Fibroblast of skin of back (primary cell): ENCODE measurements at regions not wholly inside any gene's neighbourhood (a gene's known extent, or its start where the extent isn't known, plus 50 kb on each side); places are given as distances from the start of the nearest gene placed in this dataset.
A peak's percentile ranks its signal among the peaks of the same experiment; 100 is the strongest.

Experiments used
- DNase-seq: peaks from one replicate; pipeline ENCODE4 v3.0.0-alpha.2; 2013

DNA sequence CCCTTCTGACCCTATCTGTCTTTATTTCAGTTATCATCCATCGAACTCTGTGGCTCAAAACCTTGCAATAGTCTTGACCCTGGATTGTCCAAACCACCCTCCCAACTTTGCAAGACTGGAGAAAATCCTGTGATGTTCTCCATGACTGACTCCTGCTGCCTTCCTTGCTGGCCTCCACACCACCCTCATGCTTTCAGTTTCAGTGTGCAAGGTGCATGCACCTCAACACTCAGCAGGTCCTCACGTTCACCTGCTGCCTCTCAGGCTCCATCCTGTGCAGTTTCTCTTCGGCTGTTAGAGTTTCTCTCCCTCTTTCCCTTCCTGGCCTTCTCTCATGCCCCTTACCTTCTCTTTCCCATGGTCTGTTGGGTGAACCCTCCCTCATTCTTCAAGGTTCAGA lies 59.4 kb upstream of the ASIC2 start:
- DNase-seq: no peak

DNA sequence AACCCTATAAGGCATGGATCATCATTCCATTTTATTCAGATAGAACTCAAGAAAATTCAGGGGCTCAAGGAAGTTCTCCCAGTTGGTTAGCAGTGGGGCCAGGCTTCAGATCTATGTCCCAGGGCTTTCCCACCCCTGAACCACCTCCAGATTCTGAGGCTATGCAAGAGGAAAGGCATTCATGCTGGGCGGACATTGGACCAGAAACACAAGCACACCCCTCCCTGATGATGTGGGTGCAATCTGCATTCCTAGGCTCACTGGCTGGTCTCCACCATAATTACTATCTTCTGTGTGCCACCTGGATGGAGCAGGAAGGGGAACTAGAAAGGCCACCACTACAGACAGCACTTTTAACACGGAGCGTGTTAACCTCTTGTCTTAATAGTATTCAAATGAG lies 63.2 kb upstream of the ASIC2 start:
- no peak for DNase-seq

DNA sequence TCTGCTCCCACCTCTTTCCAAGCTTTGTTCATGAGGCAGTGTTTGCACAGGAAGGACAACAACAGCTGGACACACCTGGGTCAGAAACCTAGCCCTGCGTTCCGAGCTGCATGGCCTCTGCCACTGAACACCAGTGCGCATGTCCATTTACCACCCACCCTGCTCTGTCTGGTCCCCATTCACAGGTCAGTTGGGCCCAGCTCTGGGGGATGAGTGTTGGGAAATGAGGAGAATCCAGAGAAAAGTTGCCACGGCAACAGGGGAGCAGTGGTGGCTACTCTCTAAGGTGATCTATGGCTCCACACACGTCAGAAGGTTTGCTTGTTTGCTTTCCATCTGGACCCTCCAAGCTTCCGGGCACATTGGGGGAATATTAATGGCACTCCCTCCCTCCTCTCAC lies 70.4 kb upstream of the ASIC2 start:
- no peak for DNase-seq

DNA sequence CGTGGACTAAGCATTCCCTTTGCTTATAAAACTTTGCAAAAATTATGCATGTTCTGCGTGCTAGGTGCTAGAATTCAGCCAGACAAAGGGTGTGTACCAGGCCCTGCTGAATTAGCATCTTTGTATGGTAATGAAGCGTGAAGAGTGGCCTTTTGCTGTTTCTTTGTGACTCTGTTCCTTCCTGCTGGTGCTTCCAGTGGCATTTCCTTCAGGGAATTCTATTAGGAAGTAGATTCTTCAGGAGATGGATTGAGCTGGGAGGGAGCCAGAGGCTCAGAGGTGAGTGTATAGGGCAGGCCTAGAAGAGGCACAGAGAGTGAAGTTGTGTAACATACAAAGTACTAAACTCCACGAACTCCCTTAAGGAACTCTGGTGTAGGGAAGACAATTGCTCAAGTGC lies 73.9 kb upstream of the ASIC2 start:
- DNase-seq: no peak

DNA sequence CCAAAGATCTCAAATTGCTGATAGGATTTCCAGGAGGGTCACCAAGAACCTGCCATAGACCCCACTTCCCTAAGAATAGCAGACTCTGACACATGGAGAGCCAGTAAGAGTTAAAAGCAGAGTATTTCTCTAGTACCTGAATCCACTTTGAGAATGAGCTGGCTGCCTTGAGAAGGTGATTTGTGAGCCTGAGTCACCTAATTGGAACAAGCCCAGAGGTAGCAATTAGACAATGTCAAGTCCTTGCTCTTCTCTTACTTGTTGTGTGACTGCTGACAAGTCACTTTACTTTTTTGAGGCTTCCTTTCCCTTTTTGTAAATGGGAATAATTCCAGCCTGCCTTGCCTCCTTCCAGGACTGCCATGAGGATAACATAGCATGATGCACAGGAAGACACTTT lies 76.1 kb upstream of the ASIC2 start:
- DNase-seq: no peak

DNA sequence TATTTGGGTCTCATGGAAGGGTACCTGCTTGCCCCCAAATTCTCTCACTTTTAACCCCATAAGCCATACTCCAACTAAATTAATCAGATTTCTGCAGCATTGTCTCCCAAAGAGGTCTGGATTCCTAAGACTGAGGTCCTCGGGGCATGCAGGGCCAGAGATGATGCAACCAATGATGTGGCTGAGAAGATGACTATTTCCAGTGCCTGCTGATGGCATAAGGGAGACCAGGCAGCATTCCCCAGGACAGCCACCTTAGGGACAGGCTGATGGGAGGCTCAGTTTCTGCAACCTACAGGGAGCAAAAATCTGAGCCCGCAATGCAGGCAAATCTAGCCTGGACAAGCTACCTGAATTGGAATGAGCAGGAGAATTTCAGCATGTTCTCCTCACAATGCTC lies 76.8 kb upstream of the ASIC2 start:
- no peak for DNase-seq

DNA sequence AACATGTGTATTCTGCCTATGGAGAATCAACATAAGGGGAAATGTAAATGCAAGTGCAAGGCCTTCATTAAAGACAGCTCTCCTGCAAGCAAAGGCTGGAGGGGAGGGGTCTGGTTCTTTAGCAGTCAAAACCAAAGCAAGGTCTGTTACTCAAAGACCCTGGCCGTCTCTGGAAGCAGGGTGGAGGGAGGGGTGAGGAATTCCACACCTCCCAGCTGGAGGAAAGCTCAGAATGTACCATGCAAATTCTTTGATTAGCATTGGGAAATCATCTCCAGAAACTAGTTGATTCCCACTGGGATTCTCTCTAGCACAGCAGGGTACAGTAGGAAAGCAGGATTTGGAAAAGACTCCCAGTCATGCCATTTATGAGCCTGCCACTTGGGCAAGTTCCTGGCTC lies 77.3 kb upstream of the ASIC2 start:
- DNase-seq: no peak

DNA sequence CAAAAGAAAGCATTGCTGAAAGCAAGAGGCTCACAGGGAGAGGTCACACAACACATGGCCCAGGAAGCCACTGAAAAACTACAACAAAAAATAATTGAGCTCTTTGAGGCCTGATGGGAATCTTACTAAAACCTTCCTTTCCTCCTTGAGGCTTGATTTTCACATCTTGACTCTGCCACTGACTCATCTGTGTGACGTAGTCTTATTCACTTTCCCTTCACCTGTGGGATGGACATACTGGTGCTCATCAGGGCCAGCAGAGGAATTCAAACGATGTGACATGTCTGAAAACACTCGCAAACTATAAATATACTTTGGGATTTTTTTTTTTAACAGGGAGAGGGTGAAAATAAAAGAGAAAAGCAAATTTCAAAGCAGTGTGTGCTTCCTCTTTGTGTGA lies 78.3 kb upstream of the ASIC2 start:
- no peak for DNase-seq

DNA sequence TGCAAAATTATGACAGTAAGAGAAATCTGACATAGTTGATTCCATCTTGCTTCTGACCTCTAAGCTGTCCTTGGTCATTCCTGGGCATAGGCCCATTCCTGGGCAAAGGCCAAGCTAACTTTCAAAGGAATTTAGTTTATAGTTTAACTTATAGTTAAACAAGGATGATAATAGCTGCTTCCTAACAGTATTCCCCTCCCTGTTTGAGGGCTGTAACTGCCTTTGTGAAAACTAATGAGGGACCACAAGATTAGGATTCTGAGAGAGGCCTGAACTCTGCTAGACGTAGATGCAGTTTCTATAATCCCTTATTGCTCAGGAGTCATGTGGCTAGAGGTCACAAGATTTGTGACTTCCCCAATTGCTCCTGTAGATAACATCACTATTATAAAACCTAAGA lies 80.2 kb upstream of the ASIC2 start:
- DNase-seq: no peak

DNA sequence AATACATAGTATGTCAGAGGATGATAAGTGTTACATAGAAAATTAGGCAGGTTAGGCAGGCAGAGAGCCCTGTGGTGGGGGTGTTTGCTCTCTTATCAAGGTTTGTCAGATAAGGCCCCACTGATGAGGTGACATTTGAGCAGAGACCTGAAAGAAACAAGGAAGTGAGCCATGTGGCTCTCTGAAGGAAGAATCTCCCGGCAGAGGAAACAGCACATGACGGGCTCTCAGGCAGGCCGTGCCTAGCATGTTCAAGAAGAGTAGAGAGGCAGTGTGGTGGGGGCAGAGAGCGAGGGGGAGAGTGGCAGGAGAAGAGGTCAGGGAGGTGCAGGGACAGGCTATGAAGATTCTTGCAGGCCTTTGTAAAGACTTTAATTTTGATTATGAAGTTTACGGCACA lies 82.0 kb upstream of the ASIC2 start:
- no peak for DNase-seq

DNA sequence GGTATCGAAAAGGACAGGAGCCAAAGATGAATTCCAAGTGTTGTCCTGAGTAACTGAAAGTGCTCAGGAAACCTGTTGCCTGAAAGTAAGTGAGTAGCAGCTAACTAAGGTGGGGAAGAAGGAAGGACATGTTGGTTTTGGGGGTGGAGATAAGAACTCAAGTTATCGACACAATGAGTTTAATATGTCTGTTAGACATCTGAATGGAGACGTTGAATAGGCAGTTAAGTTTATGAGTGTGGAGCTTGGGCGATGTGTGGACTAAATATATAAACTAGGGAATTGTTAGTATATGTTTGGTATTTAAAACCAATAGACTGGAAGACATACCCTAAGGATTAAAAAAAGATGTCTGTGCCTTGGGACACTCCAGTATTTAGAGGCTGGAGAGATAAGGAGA lies 82.7 kb upstream of the ASIC2 start:
- DNase-seq: no peak

DNA sequence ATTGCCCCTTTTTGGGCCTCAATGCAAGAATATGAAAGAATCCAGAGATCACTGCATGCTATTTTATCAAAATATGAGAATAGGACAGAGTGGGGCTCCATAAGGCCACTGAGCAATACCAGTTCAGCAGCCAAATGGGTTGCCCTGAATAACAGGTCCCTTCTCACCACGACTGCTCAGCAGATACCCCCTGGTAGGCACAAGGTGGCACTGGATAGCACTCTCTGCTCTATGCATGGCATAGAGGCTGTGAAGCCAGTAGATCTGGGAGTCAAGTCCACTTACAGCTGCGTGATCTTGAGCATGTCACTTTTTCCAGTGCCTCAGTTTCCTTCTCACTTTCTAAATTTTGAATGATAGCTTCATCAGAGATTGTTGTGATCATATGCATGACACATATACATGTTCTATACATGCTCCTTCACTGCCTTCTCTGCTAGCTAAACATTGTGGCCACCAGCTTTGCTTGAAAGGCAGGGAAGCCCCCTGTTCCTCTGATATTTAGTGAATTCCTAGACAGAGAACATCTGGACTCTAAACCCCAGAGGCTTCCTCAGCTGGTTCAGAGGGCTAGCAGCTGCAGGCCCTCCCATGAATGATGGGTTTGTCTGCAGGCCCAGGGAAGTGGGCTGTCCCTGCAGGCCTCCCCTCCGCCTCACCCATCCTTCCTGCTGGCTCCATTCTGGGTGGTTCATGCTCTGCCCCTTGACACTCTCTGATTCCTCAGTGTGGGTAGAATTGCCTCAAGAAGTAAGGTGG lies 84.9 kb upstream of the ASIC2 start:
- DNase-seq: no peak

DNA sequence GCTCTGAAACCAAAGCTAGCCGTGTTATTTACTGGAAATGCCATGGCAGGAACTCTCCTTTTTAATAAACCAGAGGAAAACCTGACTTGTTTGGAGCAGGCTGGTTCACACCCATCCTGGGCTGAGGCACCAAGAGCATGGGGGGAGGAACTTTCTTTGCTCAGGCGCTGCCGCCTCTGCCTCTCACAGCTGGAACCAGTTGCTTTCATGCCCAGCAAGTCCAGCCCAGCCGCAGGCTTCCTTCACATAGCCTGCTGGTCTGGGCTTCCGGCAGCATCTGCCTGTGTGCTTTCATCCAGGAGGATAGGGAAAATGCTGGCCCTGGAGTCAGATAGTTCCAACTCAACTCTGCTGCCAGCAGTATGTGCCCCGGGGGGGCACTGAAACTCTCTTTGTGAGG lies 88.1 kb upstream of the ASIC2 start:
- no peak for DNase-seq

DNA sequence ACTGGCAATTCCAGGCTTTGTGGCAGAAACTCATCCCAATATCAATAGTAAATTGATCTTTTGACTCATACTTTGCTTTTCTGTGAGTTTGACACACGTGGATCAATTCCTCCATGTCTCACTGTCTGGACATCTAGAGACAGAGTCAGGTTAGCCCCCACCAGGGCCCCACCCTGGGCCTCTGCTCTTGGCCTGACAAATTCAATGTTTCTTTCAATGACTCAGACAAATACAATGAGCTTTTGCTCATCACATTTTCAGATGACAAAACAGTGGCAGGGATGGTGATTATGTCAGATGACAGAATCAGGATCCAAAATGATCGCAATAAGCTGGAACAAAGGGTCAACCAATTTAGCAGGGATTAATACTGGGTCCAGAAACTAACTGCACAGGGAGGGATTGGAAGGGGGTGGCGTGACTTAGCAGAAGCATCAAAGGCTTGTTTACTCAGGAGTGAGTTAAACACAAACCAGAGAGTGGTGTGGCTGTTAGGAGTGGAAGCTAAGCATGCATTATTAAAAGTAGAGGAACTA lies 90.5 kb upstream of the ASIC2 start:
- no peak for DNase-seq

DNA sequence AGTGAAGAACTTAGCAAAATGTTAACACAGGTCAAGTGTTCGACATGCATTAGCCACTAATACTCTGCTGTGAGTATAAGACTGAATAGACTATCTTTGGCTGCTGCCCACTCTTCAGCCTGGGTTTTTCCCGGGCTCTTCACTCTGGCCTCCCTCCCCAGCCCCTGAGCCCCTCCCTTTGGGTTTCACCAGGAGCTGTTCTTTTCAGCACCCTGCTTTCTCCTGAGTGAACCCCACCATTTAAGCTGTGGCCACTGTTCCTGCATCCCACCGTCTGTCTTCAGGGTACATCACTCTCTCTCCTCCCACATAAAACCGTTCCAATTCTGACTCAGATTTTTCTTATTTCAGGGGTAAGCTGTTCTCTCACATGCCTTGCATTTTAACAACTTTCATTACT lies 92.0 kb upstream of the ASIC2 start:
- no peak for DNase-seq

DNA sequence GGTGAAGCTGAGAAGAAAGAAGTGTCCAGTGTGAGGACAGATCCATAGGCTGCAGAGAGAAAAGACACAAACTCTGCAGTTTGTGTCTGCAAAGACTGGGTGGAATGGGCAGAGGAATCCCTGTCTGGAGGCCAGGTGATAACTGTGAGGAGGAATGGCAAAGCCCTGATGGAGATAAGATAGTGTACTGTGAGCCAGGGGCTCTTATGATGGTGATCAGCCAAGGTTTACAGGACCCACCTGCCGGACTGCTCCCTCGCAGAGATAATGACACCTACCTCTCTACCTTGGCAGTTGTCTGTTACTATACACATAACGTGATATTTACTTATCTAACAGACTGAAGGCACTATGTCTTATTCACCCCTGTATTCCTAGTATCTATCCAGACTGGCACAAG lies 92.6 kb upstream of the ASIC2 start:
- DNase-seq: no peak

DNA sequence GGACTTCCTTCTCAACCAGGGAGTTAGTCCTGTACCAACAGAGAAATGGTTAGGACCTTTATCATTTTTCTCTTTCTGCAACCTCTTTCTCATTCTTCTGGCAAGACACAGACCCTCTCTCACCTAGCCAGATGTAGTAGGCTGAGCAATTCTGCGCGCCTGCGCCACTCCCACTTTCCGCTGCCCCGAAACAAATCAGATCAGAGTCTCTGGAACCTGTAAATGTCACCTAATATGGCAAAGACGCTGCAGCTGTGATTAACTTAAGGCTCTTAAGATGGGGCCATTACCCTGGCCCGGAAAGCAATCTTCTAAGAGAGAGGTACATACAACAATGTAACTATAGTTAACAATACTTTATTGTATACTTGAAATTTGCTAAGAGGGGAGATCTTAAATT lies 94.3 kb upstream of the ASIC2 start:
- no peak for DNase-seq

DNA sequence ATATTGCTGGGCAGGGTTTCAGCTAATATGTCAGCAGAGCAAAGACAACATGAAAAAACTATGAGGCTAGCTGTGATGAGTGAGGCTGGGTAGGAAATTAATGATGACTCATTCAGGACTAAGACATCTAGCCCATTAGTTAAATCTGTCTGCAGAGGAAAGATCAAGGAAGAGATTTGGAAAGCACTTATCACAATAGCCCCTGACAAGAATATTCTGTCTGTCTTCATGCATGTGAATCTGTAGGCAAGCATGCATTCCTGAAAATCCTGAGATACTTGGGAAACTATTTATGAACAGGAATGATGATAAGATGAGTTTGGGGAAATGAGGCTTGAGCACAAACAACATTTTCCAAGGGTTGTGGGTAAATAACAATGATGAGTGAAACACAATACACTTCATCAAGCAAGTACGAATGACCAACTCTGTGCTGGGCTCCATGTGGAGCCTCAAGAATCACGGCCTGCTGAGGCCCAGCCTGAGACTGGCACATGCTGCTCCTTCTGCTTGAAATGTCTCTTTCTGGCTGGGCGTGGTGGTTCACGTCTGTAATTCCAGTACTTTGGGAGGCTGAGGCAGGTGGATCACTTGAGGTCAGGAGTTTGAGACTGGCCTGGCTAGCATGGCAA lies 96.5 kb upstream of the ASIC2 start:
- DNase-seq: peak; percentile 16

DNA sequence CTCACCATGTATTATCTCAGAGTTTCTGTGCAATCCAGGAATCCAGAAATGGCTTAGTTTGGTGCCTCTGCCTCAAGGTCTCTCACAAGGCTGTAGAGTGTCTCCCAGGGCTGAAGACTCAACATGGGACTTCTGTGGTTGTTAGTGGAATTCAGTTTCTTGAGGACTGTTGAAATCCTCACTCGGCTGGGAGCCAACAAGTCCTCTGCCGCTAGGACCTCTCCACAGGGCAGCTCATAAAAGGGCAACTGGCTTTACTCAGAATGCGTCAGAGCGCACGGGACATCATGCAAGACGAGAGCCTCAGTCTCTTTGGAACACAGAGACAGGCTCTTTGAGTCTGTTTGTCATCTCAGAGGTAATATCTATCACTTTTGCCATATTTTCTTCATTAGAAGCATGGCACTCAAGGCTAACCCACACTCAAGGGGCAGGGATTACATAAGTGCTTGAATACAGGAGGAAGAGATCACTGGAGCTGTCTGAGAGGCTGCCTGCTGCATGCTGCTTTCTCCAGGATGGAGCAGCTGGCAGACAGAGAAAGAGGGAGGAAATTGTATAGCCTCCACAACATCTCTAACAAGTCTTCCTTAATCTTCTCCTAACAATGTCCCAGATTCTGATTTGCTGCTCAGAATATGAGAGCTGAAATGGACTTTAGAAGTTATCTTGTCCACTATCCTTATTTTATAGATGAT lies 97.5 kb upstream of the ASIC2 start:
- DNase-seq: peak; percentile 9

DNA sequence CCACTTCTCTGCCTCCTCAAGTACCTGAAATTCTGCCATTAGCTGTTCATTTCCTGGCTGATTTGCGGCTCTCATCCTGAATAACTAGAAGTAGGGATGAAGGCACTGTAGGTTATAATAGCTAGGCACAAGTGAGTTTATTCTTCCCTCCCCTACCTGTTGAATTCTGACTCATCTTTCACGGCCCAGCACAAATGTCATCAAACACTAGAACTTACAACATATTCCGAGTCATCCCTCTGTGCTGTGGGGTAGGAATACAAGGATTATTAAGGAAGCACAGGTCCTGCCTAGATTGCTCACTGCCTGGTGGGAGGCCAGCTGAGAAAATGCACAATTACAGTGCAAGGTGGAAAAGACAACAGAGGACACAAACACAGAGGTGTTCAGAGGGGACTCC lies 103.7 kb upstream of the ASIC2 start:
- no peak for DNase-seq

DNA sequence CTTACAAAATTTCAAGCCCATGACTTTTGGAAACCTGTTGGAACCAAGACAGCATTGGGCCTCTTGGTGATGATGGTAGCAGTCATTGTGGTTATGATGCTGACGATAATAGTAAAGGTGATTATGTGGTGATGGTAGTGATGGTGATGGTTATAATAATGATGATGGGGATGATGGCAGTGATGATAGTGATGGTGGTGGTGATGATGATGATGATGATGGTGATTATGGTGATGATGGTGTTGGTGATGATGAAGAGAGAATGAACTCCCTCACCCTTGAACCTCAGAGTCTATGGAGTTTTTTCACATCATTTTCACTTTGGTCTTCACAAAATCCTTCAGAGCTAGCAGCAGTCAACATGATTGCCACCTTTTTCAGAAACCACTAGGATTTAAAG lies 105.3 kb upstream of the ASIC2 start:
- no peak for DNase-seq

DNA sequence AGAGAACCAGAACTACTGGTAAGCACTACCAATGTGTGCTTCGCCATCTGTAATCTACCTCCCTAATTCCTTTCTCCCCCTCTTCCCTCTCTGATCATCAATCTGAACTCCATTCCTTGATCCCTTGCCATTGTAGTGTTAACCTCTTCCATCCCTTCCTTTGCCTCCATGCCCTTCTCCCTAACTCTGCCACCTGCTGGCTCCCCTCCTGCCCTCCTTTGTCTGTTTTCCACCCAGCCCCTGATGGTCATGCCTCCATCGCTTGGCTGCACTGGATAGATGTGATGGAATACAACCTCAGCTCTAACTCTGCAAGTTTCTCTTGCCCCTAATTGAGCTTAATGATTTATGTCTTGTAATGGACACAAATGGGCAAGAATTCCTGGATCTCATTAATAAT lies 108.2 kb upstream of the ASIC2 start:
- DNase-seq: no peak

DNA sequence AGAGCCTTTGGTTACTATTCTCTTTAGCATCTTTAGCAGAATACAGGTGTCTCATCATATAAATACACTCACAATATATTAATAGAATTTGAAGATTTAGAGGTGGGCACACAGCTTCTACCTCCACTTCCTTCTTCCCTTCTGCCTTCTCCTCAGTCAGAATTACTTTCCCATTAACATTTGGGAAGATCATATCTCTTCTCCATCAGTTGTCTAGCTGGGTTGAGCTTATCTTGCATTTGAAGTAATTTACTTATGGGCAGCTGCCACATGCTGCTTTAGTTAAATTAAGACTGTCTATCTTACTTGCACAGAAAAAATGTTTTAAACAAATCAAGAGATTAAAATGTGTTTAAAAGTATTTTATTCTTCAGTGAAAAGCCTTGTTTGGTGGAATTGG lies 110.1 kb upstream of the ASIC2 start:
- no peak for DNase-seq
